22Rv1 (cell line): ENCODE measurements at regions not wholly inside any gene's neighbourhood (a gene's known extent, or its start where the extent isn't known, plus 50 kb on each side); places are given as distances from the start of the nearest gene placed in this dataset.

Experiments used
- ZFX ChIP-seq: fragments of 450-650 bp; IDR thresholded peaks from 2 replicates; pipeline ENCODE4 v1.6.1; 2017; ENCODE audit warnings: antibody characterized with exemption, borderline replicate concordance
- TF ChIP-seq, protein P1 (sequence below): fragments of 450-650 bp; IDR thresholded peaks from 2 replicates; pipeline ENCODE4 v1.5.1; 2017; ENCODE audit warnings: mild to moderate bottlenecking

- TF ChIP-seq, protein P1, sequence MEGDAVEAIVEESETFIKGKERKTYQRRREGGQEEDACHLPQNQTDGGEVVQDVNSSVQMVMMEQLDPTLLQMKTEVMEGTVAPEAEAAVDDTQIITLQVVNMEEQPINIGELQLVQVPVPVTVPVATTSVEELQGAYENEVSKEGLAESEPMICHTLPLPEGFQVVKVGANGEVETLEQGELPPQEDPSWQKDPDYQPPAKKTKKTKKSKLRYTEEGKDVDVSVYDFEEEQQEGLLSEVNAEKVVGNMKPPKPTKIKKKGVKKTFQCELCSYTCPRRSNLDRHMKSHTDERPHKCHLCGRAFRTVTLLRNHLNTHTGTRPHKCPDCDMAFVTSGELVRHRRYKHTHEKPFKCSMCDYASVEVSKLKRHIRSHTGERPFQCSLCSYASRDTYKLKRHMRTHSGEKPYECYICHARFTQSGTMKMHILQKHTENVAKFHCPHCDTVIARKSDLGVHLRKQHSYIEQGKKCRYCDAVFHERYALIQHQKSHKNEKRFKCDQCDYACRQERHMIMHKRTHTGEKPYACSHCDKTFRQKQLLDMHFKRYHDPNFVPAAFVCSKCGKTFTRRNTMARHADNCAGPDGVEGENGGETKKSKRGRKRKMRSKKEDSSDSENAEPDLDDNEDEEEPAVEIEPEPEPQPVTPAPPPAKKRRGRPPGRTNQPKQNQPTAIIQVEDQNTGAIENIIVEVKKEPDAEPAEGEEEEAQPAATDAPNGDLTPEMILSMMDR: no peak
- TF ChIP-seq ZFX: no peak
These were observed 354.1 kb upstream of the SGO1 start for GRCh38 chr3:20540066-20540465.
